ENCODE measurements at regions not wholly inside any gene's neighbourhood (a gene's known extent, or its start where the extent isn't known, plus 50 kb on each side); places are given as distances from the start of the nearest gene placed in this dataset.

- TF ChIP-seq CTCF (IDR thresholded peaks at IDR 0.05; ENCODE audit: control extremely low read depth in 1 of 3, insufficient read depth in 1 of 3, low read depth in 1 of 3, low read length in 3 of 3) (no peak), EZH2 (IDR thresholded peaks at IDR 0.05; ENCODE audit: low read depth, low read length, severe bottlenecking) (no peak), HDAC2 (IDR thresholded peaks at IDR 0.05; ENCODE audit: borderline replicate concordance in 1 of 2, low read depth in 2 of 2, low read length in 2 of 2) (no peak), POLR2A (IDR thresholded peaks at IDR 0.05; ENCODE audit: control extremely low read depth in 1 of 2, low read depth in 2 of 2, low read length in 2 of 2) (no peak), CREB1 (IDR thresholded peaks at IDR 0.05) (no peak), SRF (IDR thresholded peaks at IDR 0.05; ENCODE audit: low read depth, low read length) (no peak), TEAD4 (IDR thresholded peaks at IDR 0.05; ENCODE audit: low read depth, low read length) (no peak), EP300 (IDR thresholded peaks at IDR 0.05; ENCODE audit: borderline replicate concordance in 1 of 2, low read depth in 2 of 2, low read length in 2 of 2) (no peak), ATF2 (IDR thresholded peaks at IDR 0.05; ENCODE audit: low read length) (no peak), POU5F1 (IDR thresholded peaks at IDR 0.05; ENCODE audit: low read depth, low read length) (no peak)
These were observed 55.4 kb upstream of the ARHGEF3 start for GRCh38 chr3:56857178-56857577.
